GM12892 (cell line): ENCODE measurements at regions not wholly inside any gene's neighbourhood (a gene's known extent, or its start where the extent isn't known, plus 50 kb on each side); places are given as distances from the start of the nearest gene placed in this dataset.

Source experiments
- DNase-seq: peaks from one replicate; pipeline ENCODE4 v3.0.0; 2011; ENCODE audit not compliant: insufficient read length
- FAIRE-seq: peaks from 2 replicates; lab custom pipeline; 2011; peaks lifted over from hg19 to GRCh38; lab: Jason Lieb, UNC
- POLR2A ChIP-seq: IDR thresholded peaks from 2 replicates; pipeline ENCODE4 v1.6.1; 2011; ENCODE audit warnings: low read depth, low read length, control low read depth
- POLR2AphosphoS5 ChIP-seq: IDR thresholded peaks from 2 replicates; pipeline ENCODE4 v1.6.1; 2011; ENCODE audit warnings: low read depth, low read length, control low read depth
- TAF1 ChIP-seq: IDR thresholded peaks from 2 replicates; pipeline ENCODE4 v1.6.1; 2011; ENCODE audit warnings: low read depth, mild to moderate bottlenecking, control low read depth, low read length, borderline replicate concordance

DNA sequence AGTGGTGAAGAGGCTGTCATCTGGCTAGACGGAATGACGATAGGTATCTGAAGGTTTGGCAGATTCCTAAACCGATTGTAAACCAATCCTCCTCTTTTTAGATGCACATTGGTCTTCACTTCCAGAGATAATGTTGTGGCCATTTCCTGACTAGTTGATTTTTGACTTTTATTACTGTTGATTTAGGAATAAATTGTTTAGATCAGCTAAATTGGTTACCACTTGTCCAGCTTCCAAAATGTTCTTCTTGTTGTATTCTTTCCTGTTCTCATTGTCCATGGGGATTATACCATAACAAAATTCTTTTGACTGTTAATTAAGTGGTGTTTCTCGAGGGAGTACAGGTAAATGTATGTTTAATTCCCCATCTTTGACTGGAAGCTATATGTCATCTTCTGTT is 119.7 kb downstream of the MACROH2A1 start:
- TF ChIP-seq POLR2A (no peak), POLR2AphosphoS5 (no peak), TAF1 (no peak)
- FAIRE-seq: no peak
- DNase-seq: no peak

DNA sequence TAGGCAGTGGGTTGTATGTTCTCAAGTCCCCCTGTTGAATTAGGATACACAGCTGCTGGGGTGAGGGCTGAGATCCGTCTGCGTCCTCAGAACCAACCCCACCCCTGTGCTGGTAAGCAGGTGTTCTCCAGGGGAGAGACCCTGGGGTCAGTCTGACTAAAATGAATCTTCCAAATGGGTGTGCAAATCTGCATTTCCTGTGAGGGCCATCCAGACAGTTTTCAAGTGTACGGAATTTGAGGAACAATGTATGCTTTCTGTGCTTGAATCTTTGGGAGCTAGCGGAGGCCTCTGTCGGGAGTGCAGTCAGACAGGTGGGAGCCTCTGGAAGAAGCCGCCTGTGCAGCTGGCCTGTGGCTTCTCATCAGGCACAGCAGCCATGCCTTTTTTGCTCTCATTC is 122.9 kb downstream of the MACROH2A1 start:
- DNase-seq (no peak), FAIRE-seq (no peak)
- no peak for TF ChIP-seq POLR2A

GRCh38 chr5:135273212-135273611 is 125.8 kb downstream of the MACROH2A1 start:
- no peak for DNase-seq
- no peak for FAIRE-seq

DNA sequence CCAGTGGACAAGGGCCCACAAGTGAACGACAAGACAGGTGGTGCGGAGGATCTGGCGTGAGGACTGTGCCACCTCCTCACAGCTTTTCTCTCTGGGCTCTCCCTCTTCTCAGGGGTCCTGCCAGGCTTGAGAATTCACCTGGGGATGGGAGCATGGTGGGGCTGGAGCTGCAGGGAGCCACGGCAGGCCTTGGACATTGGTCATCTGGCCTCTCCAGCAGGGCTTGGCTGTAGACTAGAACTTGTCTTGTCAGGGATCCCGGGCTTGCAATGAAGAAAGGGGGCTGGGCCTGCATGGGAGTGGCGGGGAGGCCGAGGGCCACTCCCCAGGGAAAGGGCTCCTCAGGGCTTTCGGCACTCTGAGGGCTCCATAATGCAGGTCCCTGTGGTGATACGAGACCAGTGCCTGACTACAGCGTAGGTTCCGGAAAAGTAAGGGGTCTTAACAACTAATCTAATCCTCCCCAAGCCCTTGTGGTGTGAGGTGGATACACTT is 126.7 kb downstream of the MACROH2A1 start:
- no peak for TF ChIP-seq POLR2A
- no peak for TF ChIP-seq TAF1
- no peak for TF ChIP-seq POLR2AphosphoS5
- FAIRE-seq (no peak), DNase-seq (no peak)

More at GRCh38 chr5:135273212-135273611, 125.8 kb downstream of the MACROH2A1 start:
- TF ChIP-seq POLR2AphosphoS5 (no peak), TAF1 (no peak), POLR2A (no peak)

- FAIRE-seq (no peak), DNase-seq (no peak)
- TF ChIP-seq POLR2A (no peak), POLR2AphosphoS5 (no peak), TAF1 (no peak)
Measured at GRCh38 chr5:135271533-135272310, 127.3 kb downstream of the MACROH2A1 start.

DNA sequence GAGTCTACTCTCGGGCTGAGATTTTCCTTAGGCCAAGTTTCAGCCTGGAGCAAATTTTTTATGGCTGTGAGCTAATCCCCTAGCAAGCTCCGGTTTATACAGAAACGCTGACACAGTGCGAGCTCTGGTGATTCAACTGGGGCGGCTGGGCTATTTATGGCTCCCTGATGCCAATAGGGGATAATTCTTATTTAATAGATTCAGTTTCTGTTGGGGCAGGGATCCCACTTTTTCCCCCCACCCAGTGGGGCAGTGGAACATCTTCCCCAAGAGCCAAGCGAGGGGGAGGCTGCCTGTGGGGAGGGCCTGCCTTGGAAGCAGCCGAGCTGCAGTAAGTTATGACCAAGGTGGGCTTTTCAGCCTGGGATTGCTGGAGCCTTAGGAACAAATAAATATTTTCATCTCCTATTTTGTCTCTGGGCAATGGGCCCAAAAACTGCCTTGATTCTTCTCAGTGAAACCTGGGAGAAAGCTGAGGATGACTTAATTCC is 129.1 kb downstream of the MACROH2A1 start:
- FAIRE-seq: no peak
- no peak for DNase-seq
- TF ChIP-seq POLR2A: no peak
- no peak for TF ChIP-seq TAF1
- TF ChIP-seq POLR2AphosphoS5: no peak

- FAIRE-seq (no peak), DNase-seq (no peak)
- no peak for TF ChIP-seq POLR2AphosphoS5
- TF ChIP-seq POLR2A: no peak
- TF ChIP-seq TAF1: no peak
Measured at GRCh38 chr5:135269199-135269598, 129.8 kb downstream of the MACROH2A1 start.

DNA sequence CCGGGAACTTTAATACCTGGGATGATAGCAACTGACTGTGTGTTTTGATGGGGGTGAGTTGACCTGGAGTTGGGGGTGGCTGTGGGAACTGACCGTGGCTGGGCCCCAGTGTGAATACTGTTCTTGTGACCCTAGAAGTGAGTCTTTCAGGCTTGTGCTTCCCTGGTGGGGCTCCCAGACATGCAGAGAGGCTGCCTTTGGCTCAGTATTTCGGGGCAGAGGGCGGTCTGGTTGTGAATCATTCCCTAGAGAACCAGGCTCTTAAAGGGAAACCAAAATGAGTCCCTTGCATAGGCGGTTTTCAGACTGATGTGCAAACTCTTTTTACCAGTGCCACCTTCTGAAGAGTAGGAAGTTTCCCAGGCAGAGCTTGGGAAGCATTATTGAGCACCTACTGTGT is 132.1 kb downstream of the MACROH2A1 start:
- DNase-seq (no peak), FAIRE-seq (no peak)
- TF ChIP-seq POLR2A (no peak), TAF1 (no peak), POLR2AphosphoS5 (no peak)

- DNase-seq: no peak
- TF ChIP-seq POLR2A: no peak
- no peak for TF ChIP-seq POLR2AphosphoS5
- TF ChIP-seq TAF1: no peak
- FAIRE-seq: no peak
Measured at GRCh38 chr5:135266303-135266635, 132.8 kb downstream of the MACROH2A1 start.

GRCh38 chr5:135265497-135266302 is 133.3 kb downstream of the MACROH2A1 start:
- TF ChIP-seq POLR2AphosphoS5: no peak
- TF ChIP-seq TAF1: no peak
- no peak for TF ChIP-seq POLR2A
- DNase-seq (no peak), FAIRE-seq (no peak)
